Jurkat, Clone E6-1 (cell line): ENCODE measurements at regions not wholly inside any gene's neighbourhood (a gene's known extent, or its start where the extent isn't known, plus 50 kb on each side); places are given as distances from the start of the nearest gene placed in this dataset.

ENCODE experiments used
- DNase-seq: peaks from one replicate; pipeline ENCODE4 v3.0.0-alpha.2; 2011; ENCODE audit warnings: low read depth, low spot score
- H3K4me3 ChIP-seq: 2 replicates; pipeline ENCODE4 v1.5.1; 2011; ENCODE audit warnings: mild to moderate bottlenecking, low read length, control low read depth, moderate library complexity

DNA sequence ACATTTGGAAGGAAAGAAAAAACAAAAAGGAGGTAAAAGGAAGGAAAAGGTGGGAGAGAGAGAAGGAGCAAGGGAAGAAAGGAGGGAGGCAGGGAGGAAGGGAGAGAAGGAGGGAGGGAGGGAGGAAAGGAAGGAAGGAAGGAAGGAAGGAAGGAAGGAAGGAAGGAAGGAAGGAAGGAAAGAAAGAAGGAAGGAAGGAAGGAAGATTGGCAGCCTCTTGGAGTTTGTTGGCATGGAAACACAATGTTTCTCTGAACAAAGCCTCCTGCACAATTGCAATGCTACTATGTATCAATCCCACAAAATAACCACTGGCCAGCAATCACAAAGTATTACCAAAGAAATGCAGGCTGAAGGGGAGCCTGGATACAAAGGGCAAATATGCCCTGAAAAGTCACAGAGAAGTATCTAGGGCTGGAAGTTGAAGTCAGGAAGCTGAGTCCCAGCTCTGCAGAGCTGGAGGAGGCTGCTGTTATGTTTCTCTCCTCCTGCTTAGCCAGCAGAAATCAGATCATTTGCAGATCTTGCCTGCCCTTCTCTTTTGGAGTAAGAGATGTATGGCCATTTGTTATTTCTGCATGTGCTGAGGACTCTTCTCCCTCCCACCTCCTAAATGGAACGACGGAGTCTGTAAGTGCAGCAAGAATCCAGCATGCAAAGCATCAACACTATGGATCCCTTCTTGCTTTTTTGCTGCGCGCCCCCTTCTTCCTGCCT, 195.9 kb upstream of the LDB2 start:
- H3K4me3 ChIP-seq, result no peak overlapping the region
- no peak for DNase-seq

DNA sequence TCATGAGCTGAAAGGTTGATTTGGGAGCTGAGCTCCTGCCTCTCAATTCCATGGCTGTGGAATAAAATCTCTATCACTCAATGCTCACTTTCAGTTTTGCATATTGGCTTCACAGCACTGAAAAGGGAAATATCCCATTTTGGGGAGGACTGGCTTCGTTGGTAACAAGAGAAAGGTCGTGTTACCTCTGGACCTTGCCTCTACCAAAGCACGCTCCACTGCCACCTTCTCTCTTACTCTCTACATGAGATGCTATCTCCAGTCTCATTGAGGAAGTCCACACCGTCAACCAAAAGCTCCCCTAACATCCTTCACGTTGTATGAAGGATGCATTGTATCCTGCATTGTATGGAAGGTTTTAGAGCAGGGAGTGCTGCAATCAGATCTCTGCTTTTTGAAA, 195.0 kb upstream of the LDB2 start:
- H3K4me3 ChIP-seq, result no peak overlapping the region
- no peak for DNase-seq

DNA sequence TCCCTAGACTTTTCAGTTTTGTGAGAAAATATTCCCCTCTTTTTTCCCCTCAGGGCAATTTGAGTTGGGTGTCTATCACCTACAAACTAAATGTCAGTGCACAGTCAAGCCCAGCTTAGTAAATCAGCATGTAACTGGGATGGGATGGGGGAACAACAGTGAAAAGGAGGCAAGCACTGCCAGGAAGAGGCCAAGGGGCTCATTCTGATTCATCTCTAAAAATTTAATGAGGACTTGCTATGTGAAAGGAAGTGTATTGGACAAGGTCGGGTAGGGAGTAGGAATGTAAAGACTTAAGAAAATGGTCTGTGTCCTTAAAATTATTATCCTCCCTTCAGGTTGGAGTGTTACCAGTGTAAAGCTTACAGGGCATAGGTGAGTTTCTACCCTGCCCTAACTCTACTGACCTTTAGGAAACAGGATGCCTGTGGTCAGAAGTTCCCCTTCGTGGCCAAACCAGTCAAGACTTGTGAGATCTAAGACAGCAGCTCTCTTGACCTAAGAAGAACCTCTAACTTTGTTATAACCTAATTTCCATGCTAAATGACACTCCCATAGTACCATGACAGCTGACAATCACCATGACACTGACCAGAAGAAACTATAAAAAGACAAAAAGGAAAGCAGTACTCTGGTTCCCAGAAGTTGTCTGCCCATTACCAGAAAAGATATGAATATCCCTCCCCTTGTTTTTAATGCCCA, 194.4 kb upstream of the LDB2 start:
- H3K4me3 ChIP-seq, result no peak overlapping the region
- DNase-seq, result no peak

DNA sequence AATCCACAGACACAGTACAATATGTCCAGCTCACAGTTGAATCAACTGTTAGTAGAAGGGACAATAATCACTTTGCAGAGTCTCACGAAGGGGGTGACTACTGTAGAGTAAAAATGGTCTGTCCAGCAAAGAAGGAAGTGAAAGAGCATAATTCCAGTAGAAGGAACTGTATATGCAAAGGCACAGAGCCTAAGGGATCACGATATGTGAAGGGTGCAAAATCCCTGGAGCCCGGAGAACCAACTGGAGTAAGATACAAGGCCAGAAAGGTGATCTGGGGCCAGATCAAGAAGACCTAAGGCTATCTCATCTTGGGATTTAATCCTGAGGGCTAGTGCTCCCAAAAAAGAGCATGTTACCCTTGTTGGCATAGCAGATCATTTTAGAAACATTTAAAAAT, 192.7 kb upstream of the LDB2 start:
- DNase-seq, result no peak

DNA sequence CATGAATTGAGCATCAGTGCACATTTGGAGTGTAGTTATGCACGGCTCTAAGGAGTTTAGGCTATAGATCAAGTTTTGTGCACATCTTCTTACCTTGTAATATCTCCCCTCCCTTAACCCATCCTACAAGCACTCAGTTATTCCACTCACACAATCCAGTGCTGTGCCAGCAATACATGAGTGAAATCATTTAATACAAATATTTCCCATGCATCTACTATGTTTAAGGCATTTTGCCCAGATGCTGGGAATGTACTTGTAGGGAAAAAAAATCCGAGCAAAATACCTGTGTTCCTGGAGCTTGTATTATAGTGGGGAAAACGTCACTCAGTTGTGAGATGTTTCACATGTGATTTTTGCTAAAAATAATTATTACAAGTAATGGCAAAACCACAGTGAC, 191.6 kb upstream of the LDB2 start:
- no peak for DNase-seq

More for the DNA sequence above, 192.7 kb upstream of the LDB2 start:
- no peak overlapping the region for H3K4me3 ChIP-seq

DNA sequence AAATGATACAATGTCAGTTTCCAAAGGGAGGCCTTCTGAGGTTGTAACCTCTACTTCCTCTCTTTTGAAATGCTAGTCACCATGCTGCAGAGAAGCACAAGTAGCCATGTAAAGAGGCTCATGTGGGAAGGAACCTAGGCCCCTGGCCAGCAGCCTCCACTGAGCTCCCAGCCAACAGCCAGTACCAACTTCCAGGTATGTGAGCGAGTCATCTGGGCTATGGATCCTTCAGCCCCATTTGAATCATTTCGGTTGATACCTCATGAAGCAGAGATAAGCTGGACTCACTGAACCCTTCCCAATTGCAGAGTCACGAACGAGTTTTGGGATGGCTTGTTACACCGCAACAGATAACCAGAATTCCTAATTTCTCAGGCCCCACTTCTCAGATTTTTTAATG, 187.0 kb upstream of the LDB2 start:
- DNase-seq, result no peak
- no peak overlapping the region for H3K4me3 ChIP-seq

More for the DNA sequence above, 191.6 kb upstream of the LDB2 start:
- no peak overlapping the region for H3K4me3 ChIP-seq

DNA sequence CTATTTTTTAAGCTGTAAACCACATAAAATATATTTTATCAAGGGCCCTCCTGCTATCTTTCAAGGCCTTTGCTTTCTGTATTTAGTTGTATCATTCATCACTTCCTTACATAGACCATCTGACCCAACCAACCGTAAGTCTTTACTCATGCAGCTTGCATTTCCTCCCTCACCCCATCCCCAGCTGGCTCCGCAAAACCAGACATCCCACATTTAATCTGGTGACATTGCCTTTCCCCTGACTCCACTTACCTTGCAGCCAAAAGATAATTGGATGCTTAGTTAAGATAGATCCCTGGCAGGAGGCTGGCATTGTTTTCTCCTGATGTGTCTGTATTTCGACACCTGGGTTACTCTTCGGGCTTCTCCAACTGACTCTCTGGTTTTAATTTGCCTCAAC, 183.7 kb upstream of the LDB2 start:
- no peak for DNase-seq

DNA sequence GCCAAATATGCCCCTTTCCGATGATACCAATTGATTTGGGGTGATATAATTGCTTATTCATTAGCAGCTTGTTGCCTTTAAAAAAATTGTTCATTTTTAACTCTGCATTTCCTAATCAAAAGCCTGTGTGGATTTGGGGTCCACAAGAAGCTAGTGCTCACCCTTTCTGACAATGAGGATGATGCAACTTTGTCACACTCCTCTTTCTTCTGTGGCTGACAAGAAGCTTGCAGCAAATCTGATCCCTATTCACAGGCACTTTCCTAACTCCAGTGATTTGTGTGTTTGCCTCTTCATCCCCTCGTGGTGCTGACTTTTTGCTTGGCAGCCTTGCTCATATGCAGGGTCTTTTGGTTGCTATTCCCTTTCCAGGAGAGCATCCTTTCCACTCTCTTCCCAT, 182.7 kb upstream of the LDB2 start:
- DNase-seq, result no peak
- no peak overlapping the region for H3K4me3 ChIP-seq

More for the DNA sequence above, 183.7 kb upstream of the LDB2 start:
- H3K4me3 ChIP-seq, result no peak overlapping the region

DNA sequence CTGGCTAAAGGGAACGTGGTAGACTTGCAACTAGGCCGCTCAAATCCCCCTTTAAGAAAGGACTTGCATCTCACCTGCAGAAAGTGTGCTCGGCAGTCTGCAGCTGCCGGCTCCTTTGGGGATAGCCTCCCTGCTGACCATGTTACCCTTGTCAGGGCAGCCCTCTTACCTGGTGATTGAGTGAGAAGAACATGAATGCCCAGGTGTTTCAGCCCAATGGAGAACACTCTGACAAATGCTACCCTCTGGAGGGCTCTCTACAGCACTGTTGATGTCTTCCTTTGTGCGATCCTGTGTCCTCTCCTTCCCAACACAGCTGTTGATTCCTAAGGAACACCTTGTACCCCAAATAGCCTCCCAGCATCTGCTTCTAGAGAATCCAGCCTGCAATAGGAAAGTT, 178.7 kb upstream of the LDB2 start:
- H3K4me3 ChIP-seq, result no peak overlapping the region
- DNase-seq, result no peak

DNA sequence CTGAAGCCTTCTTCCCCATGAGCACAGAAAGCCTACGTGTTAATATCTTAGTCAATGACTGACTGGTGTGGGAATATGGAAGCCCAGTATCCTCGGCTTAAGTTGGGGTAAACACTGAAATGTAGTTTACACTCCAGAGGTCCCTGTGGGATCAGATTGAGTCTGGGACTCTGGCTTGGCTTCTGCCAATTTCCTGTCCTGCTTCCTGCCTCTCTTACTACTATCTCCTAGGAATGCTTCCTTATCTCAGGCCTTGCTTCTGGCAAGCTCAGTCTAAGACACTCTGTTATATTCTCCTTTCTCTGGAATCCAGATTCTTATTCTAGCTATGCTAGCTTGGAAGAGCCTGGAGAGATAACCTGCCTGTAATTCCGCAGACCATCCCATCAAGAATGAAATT, 174.0 kb upstream of the LDB2 start:
- DNase-seq, result no peak

DNA sequence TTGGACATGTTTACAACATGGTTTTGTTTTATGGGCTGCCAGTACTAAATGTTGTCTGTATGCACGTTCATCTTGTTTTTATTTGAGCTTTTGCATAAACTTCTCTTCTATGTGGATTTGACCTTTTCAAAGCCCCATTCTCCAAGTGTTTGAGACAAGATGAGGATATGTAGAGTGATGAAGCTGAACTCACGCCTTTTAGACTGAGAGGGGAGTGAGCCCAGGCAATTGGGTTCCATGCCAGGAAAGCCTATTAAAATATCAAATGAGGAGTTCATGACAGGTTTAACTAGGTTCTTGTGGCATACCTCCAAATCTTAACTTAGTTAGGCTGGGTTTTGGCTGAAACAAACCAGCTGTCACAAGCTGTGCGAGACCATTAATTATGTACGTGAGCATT, 170.4 kb upstream of the LDB2 start:
- no peak for DNase-seq
- H3K4me3 ChIP-seq, result no peak overlapping the region

More for the DNA sequence above, 174.0 kb upstream of the LDB2 start:
- H3K4me3 ChIP-seq, result no peak overlapping the region

DNA sequence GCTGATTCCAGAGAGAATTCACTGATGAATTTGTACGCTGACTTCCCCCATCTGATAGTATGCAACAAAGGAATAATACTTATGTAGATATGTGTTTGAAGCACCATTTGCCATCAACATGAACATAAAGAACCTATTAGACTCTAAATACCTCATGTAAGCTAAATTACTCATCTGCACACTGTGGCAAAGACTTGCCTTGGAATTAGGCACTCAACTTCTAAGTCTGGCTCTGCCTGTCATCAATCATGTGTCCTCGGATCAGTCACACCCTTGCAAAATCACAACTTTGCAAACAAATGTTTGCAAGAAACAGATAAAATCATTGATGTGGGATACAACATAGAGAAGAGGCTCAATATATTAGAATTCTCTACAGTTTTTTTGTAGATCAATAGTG, 169.9 kb upstream of the LDB2 start:
- DNase-seq, result no peak
- no peak overlapping the region for H3K4me3 ChIP-seq

DNA sequence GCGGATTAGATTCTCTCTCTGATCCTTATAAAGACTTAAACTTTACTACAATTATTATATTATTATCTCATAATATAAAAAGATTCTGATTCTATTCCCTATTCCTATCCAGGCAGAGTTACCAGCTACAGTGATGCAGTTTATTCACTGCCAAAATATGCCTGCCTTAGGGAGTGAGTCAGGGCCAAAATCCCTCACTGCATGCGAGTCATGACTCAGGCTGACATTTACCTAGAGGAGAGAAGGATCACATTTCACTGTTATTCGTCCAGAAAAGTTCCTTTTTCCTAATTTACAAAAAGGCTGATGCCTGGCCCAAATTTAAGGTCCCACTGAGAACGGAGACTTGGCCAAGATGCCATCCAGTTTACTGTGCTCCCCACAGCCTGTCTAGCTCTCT, 168.5 kb upstream of the LDB2 start:
- DNase-seq, result no peak
- no peak overlapping the region for H3K4me3 ChIP-seq

DNA sequence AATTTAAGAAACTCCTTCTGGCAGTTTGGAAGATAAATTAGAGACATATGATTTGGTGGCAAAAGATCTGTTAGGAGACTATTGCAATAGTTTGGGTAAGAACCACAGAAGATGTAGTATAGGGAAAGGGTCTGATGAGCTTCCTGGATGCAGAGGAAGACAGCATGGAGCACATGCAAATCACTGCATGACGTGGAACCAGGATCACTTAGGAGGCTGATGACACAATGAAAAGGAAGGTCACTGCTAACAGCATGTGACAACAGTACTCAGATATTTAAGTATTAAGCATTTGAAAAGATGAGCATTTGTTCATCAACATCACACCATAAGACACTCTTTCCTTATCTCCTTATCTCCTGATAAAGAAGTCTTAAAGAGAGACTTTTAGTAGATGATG, 167.8 kb upstream of the LDB2 start:
- no peak for DNase-seq
- H3K4me3 ChIP-seq, result no peak overlapping the region

DNA sequence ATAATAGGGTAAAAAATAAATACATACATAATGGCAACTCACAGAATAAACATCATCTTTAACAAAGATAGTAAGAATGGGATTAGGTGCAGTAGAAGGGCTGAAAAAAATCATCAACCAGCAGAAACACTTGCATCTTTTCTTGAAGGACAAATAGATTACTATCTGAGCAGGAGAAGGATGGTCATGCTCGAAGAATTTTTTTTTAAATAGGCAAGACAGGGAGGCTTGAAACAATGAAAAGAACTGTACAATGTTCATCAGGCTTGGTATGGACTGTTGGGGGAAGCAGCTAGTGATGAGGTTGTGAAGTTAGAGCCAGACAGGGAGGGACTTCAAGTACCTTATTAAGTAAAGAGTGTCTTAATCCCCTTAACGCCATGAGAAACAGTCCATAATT, 167.4 kb upstream of the LDB2 start:
- no peak overlapping the region for H3K4me3 ChIP-seq
- no peak for DNase-seq

DNA sequence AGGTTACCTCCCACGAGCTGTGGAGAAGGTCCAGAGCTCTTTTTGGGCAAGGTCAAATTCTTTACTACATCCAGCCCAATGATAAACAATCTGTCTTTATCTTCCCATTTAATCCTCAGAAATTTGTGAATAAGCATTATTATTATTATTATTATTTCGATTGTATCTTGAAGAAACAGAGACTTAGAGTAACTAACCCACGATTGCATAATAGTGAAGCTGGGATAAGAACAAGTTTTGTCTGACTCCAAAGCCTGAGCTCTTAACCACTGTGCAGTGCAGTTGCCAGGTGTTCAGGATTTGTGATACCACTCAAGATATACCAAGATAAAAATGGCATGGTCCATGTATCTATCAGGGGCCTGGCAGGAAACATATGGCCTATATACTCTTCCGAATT, 166.5 kb upstream of the LDB2 start:
- H3K4me3 ChIP-seq, result no peak overlapping the region
- peak; percentile 25 for DNase-seq

DNA sequence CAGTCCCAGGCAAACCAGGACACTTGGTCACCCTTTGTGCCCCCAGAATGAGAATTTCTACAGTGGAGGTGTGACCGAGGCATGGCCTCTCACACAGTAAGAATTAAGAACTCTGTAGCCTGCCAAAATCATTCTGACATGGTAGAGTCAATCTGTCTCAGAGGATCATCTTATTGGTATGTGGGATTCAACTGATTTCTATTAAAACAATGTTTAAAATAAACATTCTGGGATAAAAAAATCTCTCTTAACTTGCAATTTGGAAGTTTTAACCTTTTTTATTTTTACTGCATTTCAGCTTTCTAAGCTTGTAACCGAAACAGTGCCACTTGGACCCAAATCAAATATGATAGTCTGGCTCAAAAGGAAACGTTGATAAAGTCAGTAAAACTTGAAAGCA, 165.4 kb upstream of the LDB2 start:
- no peak for DNase-seq
- no peak overlapping the region for H3K4me3 ChIP-seq

DNA sequence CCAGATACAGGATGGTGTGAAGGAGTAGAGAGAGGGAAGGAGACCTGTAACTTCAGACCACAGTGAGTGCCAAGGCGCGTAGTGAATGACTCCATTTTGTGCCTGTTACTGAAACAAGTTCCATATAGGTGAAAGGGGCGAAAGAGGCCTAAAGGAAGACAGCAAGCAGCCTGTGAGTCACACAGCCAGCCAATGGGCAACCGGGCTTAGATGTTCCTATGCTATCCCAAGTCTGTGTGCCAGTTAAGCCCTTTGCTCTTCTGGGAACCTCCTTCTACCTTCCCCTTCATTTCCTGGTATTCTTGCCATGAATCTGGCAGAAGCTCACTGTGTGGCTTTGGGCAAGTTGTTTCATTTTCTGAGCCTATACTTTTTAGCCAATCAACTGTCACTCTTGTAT, 161.8 kb upstream of the LDB2 start:
- no peak overlapping the region for H3K4me3 ChIP-seq
- no peak for DNase-seq

DNA sequence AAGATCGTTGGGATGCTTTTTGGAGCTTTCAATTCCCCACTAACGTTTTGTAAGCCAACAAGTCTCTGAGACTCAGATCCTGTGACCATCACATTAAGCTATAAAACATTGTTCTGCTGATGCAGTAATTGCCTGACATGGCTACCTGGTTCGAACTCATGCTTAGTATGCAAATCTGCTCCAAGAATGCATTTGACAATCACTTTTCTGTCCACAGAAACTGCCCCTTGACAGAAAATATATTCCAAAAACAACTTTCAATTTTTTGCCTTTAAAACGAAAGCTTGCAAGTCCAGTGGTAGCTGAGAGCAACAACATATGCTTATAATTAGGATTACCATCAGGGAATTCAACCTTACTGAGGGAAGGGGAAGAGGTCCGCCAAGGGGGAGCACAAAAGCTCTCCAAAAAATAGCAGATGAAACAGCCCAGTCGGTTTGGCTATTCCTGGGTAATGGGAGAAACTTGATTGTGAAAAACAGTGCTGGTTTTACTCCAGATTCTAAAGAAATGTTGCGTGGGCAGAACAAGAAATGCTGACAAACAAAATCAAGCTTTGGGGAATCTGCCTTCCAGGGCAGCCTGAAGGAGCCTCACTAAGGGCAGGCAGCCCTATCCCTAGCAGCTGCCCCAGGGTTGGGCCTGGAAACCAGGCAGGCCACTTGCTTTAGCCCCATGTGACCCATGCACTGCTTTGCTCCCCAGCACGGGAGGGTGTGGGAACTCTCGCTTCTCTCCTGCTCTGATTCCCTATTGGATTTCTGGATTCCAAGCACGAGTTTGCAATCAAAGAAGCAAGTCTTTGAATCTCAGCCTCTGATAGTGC, 160.7 kb upstream of the LDB2 start:
- H3K4me3 ChIP-seq, result no peak overlapping the region
- DNase-seq, result no peak

DNA sequence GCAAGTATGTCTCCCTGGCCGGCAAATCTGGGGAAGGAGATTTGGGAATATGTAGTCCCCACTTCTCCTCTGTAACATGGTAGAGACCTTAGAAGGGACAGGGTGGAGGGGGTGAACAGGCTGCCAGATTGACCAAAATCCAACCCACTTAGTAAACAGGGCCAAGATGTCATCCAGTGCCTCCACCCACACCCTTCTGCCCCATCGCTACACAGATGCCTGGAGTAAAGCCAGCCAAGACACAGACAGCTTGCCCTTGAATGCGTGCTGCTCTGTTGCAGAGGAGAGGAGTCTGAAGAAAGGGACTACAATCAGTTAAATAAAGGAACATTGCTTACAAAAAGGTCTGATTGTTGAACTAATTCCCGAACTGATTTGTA, 160.1 kb upstream of the LDB2 start:
- no peak for DNase-seq
- H3K4me3 ChIP-seq, result no peak overlapping the region
